Right lobe of liver (tissue), 6 donors: ENCODE measurements at regions not wholly inside any gene's neighbourhood (a gene's known extent, or its start where the extent isn't known, plus 50 kb on each side); places are given as distances from the start of the nearest gene placed in this dataset.

ENCODE experiments used
- ATAC-seq, 4 donors: fragments of 200-7000 bp; cut with Tn5 transposase; one replicate each; pipeline ENCODE4 v1.9.1; 2020; ENCODE audit warnings: mild to moderate bottlenecking in 4 of 4, moderate library complexity in 4 of 4
- DNase-seq, 3 donors: peaks; one replicate each; pipeline ENCODE4 v3.0.0-alpha.2; 2020
- H3K27ac ChIP-seq, 3 donors: fragments of 200-600 bp; one replicate each; pipeline ENCODE4 v1.8.0; 2022
- H3K27me3 ChIP-seq, 2 donors: fragments of 200-600 bp; one replicate each; pipeline ENCODE4 v1.8.0; 2022
- H3K36me3 ChIP-seq, 4 donors: fragments of 200-600 bp; sonication (generic) in 1 of 4; one replicate each; pipeline versions ENCODE4 v1.5.1 to v1.8.0; 2017 to 2022; ENCODE audit warnings: control low read depth in 1 of 4
- H3K4me1 ChIP-seq, 4 donors: fragments of 200-600 bp; sonication (generic) in 1 of 4; one replicate each; pipeline versions ENCODE4 v1.5.1 to v1.8.0; 2017 to 2022; ENCODE audit warnings: control low read depth in 1 of 4
- H3K4me3 ChIP-seq, 3 donors: fragments of 200-600 bp; one replicate each; pipeline ENCODE4 v1.8.0; 2022
- H3K9me3 ChIP-seq, 4 donors: fragments of 200-600 bp; sonication (generic) in 1 of 4; one replicate each; pipeline versions ENCODE4 v1.5.1 to v1.8.0; 2017 to 2022; ENCODE audit warnings: control low read depth in 1 of 4
- POLR2A ChIP-seq: fragments of 450-650 bp; IDR thresholded peaks from one replicate; pipeline ENCODE4 v1.6.1; 2017; ENCODE audit warnings: antibody characterized with exemption, mild to moderate bottlenecking
- WGBS: methylation state at CpG from one replicate; pipeline ENCODE4 v1.1.6; 2018; ENCODE audit warnings: low coverage, low lambda C conversion rate; ENCODE audit not compliant: insufficient coverage; ENCODE audit errors: missing lambda C conversion rate; 5-methylcytosine and 5-hydroxymethylcytosine counted together
- intact Hi-C, 2 donors: fragments of 100-400 bp; cut with DNase I; formaldehyde crosslinking; loops; one replicate each; pipeline versions ENCODE4 v1.11.2 to v1.14.1; 2022
- TF ChIP-seq, protein P1 (sequence below), 4 donors: fragments of 200-600 bp in 3 of 4; fragments of 450-650 bp in 1 of 4; IDR thresholded peaks; one replicate each; pipeline versions ENCODE4 v1.5.1 to v1.8.0; 2016 to 2022; ENCODE audit warnings: antibody characterized with exemption in 4 of 4, mild to moderate bottlenecking in 2 of 4
- donor health status: DM: no; HTN: yes; CAD: no.
- donor health status: DM: no; HTN: no; CAD: no.
- donor health status: DM: no; HTN: no; CAD: no.
- donor health status: DM: no; HTN: yes; CAD: no.
- donor health status: DM: no; HTN: yes; CAD: no.

DNA sequence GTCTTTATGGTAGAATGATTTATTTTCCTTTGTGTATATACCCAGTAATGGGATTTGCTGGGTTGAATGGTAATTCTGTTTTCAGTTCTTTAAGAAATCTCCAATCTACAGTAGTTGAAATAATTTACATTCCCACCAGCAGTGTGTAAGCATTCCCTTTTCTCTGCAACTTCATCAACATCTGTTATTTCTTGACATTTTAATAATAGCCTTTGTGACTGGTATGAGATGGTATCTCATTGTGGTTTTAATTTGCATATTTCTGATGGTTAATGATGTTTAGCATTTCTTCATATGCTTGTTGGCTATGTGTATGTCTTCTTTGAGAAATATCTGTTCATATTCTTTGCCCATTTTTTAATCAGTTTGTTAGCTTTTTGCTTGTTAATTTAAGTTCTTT, 901.2 kb downstream of the METTL15 start:
- ATAC-seq, result no peak
- Histone ChIP-seq H3K27me3 (no peaks in the 10 kb centered on the region), H3K36me3 (no peaks in the 10 kb centered on the region), H3K4me3 (no peak overlapping the region), H3K9me3 (no peaks in the 10 kb centered on the region), H3K4me1 (no peaks in the 10 kb centered on the region), H3K27ac (no peak overlapping the region)
- no peak for TF ChIP-seq POLR2A
- TF ChIP-seq, protein P1, sequence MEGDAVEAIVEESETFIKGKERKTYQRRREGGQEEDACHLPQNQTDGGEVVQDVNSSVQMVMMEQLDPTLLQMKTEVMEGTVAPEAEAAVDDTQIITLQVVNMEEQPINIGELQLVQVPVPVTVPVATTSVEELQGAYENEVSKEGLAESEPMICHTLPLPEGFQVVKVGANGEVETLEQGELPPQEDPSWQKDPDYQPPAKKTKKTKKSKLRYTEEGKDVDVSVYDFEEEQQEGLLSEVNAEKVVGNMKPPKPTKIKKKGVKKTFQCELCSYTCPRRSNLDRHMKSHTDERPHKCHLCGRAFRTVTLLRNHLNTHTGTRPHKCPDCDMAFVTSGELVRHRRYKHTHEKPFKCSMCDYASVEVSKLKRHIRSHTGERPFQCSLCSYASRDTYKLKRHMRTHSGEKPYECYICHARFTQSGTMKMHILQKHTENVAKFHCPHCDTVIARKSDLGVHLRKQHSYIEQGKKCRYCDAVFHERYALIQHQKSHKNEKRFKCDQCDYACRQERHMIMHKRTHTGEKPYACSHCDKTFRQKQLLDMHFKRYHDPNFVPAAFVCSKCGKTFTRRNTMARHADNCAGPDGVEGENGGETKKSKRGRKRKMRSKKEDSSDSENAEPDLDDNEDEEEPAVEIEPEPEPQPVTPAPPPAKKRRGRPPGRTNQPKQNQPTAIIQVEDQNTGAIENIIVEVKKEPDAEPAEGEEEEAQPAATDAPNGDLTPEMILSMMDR (IDR thresholded peaks at IDR 0.05), result no peak
- intact Hi-C loops, result no loop called here
- no peak for DNase-seq

DNA sequence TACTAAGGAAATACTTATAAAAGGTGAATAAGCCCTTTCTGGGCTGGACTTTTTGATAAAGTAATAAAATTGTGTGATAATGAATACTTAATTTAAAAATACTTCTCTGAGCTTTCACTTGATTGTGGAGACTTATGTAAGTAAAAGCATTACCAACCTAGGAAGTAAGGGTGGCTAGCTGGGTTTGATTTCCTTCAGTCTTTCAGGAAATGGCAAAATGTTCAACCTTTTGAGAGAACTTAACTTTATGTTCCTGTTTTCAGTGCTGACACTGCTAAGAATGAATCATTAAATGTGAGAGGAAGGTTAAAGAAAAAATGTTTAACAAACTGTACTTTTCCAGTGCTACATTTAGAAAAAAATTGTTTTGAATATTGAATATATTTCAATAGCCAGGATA, 900.3 kb downstream of the METTL15 start:
- Histone ChIP-seq H3K9me3 (no peaks in the 10 kb centered on the region), H3K27me3 (no peaks in the 10 kb centered on the region), H3K36me3 (no peaks in the 10 kb centered on the region), H3K27ac (no peak overlapping the region), H3K4me3 (no peak overlapping the region), H3K4me1 (no peaks in the 10 kb centered on the region)
- ATAC-seq (no peak), DNase-seq (no peak)
- TF ChIP-seq, protein P1 (IDR thresholded peaks at IDR 0.05), result no peak
- no peak for TF ChIP-seq POLR2A
- intact Hi-C loops, result no loop called here

DNA sequence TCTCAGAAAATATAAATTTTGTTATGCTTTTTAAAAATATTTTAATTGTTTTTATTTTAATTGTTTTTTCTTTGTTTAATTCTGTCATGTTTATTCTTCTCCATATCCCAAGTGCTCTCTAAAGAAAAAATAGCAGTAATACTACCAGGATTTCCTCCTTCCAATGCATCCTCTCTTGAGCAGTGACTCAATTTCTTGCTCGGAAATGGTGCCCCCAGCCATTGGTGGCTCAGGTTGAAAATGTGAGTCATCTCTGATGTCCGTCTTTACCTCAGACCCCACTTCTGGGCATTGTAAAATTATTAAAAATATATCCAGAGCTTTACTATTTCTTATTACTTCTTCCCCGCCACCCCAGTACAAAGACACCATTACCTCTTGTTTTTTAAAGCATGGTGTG, 898.5 kb downstream of the METTL15 start:
- TF ChIP-seq, protein P1 (IDR thresholded peaks at IDR 0.05), result no peak
- TF ChIP-seq POLR2A, result no peak
- no peaks in the 10 kb centered on the region for H3K36me3 ChIP-seq
- H3K4me3 ChIP-seq, result no peak overlapping the region
- WGBS, result 39% methylated on average over 3 of the region's 3 CpGs
- no peaks in the 10 kb centered on the region for H3K9me3 ChIP-seq
- intact Hi-C loops, result no loop called here
- H3K27ac ChIP-seq, result no peak overlapping the region
- DNase-seq (no peak), ATAC-seq (no peak)
- H3K27me3 ChIP-seq, result no peaks in the 10 kb centered on the region
- no peaks in the 10 kb centered on the region for H3K4me1 ChIP-seq

DNA sequence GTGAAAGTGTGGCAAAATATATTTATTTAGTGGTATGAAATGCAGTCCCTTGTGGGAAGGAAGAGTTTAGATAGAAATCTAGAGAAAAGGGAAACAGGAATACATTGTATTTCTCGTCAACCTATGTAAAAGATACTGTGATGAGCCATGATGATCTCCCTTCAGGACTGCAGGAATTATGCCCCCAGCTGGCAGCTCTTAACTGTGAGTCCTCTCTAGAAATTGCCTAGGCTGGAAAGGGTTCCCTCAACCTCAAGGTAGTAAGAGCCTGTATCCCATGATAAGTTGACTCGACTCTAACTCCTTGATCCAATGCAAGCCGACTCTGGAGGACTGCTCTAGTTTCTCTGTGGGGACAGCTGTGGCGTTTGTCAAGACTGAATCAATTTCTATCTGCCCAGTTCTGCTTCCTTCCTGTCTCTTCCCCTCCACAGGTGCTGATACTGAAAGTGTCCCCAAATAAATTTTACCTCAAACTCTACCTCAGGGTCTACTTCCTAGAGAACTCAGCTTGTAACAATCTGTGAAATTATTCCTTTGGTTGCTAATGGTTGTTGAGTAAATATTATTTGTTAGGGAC, 897.3 kb downstream of the METTL15 start:
- Histone ChIP-seq H3K27ac (no peak overlapping the region), H3K9me3 (no peaks in the 10 kb centered on the region), H3K4me3 (no peak overlapping the region), H3K36me3 (no peaks in the 10 kb centered on the region), H3K27me3 (no peaks in the 10 kb centered on the region), H3K4me1 (no peaks in the 10 kb centered on the region)
- WGBS, result 48% methylated on average over 2 of the region's 4 CpGs
- TF ChIP-seq POLR2A, result no peak
- TF ChIP-seq, protein P1 (IDR thresholded peaks at IDR 0.05), result no peak
- intact Hi-C loops, result no loop called here
- ATAC-seq (no peak), DNase-seq (no peak)

DNA sequence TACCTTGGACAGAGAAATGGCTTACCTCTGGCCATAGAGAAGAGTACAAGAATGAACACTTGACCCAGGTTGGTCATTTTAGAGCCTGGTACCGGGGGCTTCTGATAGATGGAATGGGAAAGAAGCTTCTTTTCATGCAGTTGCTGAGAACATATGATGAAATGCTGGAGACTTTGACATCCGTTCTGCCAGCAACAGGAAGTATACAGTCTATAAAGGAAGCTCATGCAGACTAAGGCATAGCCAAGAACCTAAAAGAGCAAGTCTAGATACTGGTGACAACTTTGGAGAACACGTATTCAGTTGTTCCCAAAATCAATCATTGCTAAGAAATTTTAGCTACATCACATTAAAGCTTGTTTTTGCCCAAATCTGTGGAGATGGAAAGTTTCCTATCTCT, 894.6 kb downstream of the METTL15 start:
- Histone ChIP-seq H3K36me3 (no peaks in the 10 kb centered on the region), H3K9me3 (no peaks in the 10 kb centered on the region), H3K4me3 (no peak overlapping the region), H3K27ac (no peak overlapping the region), H3K4me1 (no peaks in the 10 kb centered on the region), H3K27me3 (no peaks in the 10 kb centered on the region)
- WGBS, result 25% methylated on average over 3 of the region's 3 CpGs
- TF ChIP-seq POLR2A, result no peak
- TF ChIP-seq, protein P1 (IDR thresholded peaks at IDR 0.05), result no peak
- ATAC-seq (no peak), DNase-seq (no peak)
- intact Hi-C loops, result no loop called here
